Renal pelvis (tissue), 1 donor: ENCODE measurements at regions not wholly inside any gene's neighbourhood (a gene's known extent, or its start where the extent isn't known, plus 50 kb on each side); places are given as distances from the start of the nearest gene placed in this dataset.

Source experiments
- DNase-seq: peaks from one replicate; pipeline ENCODE4 v3.0.0-alpha.2; 2013

GRCh38 chr13:108360139-108360538 is 90.6 kb downstream of the TNFSF13B start:
- DNase-seq = no peak

- DNase-seq = no peak
Measured at GRCh38 chr13:108361769-108362168, 92.3 kb downstream of the TNFSF13B start.

DNA sequence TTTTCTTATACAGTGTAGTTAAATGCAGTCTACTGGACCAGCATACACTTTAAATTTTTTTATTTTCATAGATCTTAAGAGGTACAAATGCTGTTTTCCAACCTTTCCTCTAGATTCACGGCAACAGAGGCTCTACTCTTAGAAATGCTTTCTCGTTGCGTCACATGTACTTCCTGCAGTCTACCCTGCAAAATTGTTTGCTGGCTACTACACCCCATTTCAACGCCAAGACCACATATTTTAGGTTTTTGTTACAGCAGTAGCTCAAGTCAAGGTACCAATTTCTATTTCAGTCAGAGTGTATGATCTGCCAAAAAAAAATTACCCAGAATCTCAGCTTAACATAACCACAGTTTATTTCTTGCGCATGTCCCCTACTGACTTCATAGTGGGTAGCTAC is 94.1 kb downstream of the TNFSF13B start:
- no peak for DNase-seq

GRCh38 chr13:108365255-108365654 is 95.7 kb downstream of the TNFSF13B start:
- DNase-seq = no peak

DNA sequence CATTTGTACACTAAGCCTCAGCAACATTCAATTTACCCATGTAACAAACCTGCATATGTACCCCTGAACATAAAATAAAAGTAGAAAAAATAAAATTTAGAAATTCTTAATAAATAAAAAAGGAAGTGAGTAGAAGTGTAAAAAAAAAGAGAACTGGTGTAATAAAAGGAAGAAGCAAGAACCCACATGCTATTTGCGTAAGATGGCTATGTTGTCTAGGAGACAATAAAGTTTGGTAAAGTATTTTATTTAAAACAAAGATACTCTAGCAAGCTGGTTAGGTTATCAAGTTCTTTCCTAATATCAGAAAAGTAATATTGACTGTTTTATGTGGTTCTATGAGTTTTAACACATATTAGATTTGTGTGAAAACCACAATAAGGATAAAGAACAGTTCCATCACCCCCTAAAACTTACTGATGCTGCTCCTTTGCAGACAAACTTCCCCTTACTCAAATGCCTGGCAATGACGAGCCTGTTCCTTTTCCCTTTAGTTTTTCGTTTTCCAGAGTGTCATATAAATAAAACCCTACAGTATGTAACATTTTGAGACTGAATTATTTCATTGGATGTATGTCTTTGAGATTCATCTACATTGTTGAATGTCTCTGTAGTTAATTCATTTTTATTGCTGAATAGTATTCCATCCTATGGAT is 98.9 kb downstream of the TNFSF13B start:
- no peak for DNase-seq

GRCh38 chr13:108369412-108369811 is 99.9 kb downstream of the TNFSF13B start:
- DNase-seq = no peak

GRCh38 chr13:108375034-108375433 is 105.5 kb downstream of the TNFSF13B start:
- no peak for DNase-seq

DNA sequence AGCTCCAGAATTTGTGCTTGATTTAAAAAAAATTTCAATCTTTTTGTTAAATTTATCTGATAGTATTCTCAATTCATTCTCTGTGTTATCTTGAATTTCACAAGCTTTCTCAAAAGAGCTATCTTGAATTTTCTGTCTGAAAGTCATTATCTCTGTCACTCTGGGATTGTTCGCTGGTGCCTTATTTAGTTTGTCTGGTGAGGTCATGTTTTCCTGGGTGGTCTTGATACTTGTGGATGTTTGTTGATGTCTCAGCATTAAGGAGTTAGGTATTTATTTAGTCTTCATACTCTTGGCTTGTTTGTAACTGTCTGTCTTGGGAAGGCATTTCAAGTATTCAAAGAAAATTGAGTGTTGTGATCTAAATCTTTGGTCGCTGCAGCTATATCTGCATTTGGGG is 106.3 kb downstream of the TNFSF13B start:
- DNase-seq = no peak

DNA sequence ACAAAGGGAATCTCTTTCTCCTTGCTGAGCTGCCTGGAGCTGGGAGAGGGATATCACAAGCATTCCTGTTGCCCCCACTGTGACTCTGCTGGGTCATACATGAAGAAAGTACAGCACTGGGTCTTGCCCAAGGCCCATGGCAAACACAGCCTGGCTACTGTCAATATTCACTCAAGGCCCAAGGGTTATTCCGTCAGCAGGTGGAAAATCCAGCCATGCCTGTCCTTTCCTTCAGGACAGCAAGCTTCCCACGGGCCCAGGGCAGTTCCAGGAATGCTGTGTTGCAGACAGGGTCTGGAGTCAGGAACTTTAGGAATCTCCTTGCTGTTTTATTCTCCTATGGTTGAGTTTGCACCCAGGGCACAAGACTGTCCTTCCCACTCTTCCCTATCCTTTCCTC is 106.8 kb downstream of the TNFSF13B start:
- DNase-seq = no peak

GRCh38 chr13:108377646-108378206 is 108.2 kb downstream of the TNFSF13B start:
- no peak for DNase-seq

- DNase-seq = no peak
Measured at GRCh38 chr13:108383667-108384066, 114.1 kb downstream of the TNFSF13B start.

- DNase-seq = no peak
Measured at GRCh38 chr13:108387156-108387555, 117.6 kb downstream of the TNFSF13B start.

GRCh38 chr13:108402850-108403249 is 133.3 kb downstream of the TNFSF13B start:
- no peak for DNase-seq

- DNase-seq = no peak
Measured at GRCh38 chr13:108407495-108407894, 138.0 kb downstream of the TNFSF13B start.

GRCh38 chr13:108408672-108409071 is 139.2 kb downstream of the TNFSF13B start:
- no peak for DNase-seq

DNA sequence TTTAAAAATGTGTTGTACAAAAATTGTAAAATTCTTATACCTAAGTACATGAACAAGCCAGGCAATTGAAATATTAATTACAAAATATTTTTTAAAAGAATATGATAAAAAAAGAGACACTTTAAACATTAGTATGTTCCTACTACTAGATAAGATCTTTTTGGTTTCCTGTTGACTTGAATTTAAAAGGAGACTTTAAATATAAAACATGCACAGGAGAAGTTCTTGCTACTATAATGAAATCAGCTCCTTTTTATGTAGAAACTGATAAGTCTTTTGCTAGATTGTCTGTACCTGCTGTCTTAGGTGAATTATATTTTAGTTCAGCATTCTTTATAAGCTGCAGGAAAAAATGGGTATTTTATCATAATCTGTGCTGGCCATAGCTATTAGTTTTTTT is 140.2 kb downstream of the TNFSF13B start:
- no peak for DNase-seq

GRCh38 chr13:108419768-108420167 is 150.2 kb downstream of the TNFSF13B start:
- DNase-seq = no peak

- DNase-seq = peak; percentile 2
Measured at GRCh38 chr13:108425056-108425455, 155.5 kb downstream of the TNFSF13B start.

GRCh38 chr13:108426893-108427292 is 157.4 kb downstream of the TNFSF13B start:
- no peak for DNase-seq

GRCh38 chr13:108427355-108427754 is 157.8 kb downstream of the TNFSF13B start:
- no peak for DNase-seq

DNA sequence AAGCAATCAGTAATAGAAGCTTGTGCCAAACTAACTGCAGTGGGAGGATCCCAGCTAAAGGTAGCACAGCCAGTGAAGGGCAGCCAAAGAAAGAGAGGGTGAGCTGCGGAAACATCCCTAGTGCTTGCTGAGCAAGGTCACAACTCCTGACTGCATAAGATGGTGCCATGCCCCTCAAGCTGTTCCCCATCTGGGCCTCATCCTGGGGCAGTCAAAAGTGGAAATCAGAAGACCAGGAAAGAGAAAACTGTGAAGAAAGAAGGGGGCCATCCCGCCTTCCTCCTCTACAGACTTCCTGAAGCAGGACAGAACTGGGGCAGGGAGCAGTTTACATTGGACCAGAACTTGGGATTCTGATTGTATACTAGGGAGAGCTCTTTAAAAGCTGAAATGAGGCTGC is 159.2 kb downstream of the TNFSF13B start:
- DNase-seq = no peak

DNA sequence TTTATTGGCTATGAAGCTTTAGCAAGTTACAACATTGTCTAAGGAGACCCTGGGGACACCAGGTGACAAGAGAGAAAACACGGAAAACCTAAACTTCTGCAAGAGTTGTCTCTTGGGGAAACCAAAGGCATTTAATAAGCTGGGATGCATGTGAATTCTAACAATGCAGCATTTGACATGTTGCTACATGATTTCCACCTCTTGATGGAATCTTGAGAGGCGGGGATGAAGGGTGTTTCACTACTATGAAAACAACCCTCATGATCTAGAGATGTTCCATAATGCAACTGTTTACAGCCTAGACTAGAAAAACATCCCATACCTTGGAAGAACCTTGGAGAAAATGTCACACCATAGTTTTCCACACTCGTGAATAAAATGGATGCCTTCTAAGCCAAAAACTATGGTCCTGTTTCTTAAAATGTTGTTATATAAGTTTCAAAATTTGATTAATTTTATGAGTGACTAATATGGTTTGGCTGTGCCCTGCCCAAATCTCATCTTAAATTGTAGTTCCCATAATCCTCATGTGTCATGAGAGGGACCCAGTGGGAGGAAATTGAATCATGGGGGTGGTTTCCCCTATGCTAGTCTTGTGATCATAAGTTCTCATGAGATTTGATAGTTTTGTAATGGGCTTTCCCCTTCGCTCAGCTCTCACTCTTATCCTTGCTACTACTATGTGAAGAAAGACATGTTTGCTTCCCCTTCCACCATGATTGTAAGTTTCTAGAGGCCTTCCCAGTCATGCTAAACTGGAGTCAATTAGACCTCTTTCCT is 164.6 kb downstream of the TNFSF13B start:
- no peak for DNase-seq

GRCh38 chr13:108435393-108436149 is 166.1 kb downstream of the TNFSF13B start:
- no peak for DNase-seq
